Dendritic cell treated with granulocyte-macrophage colony-stimulating factor and Interleukin-4, amounts not matched to agents 40 ng/mL and 50 ng/mL, for 4 days (primary cell): ENCODE measurements at regions not wholly inside any gene's neighbourhood (a gene's known extent, or its start where the extent isn't known, plus 50 kb on each side); places are given as distances from the start of the nearest gene placed in this dataset.

ENCODE experiments used
- H3K27ac Mint-ChIP-seq: one replicate; pipeline ENCODE4 v1.8.0; 2022; ENCODE audit warnings: mild to moderate bottlenecking, mixed read lengths
- H3K27me3 Mint-ChIP-seq: one replicate; pipeline ENCODE4 v1.8.0; 2022; ENCODE audit warnings: mild to moderate bottlenecking, mixed read lengths
- H3K36me3 Mint-ChIP-seq: one replicate; pipeline ENCODE4 v1.8.0; 2022; ENCODE audit warnings: low read depth, mixed read lengths
- H3K4me1 Mint-ChIP-seq: one replicate; pipeline ENCODE4 v1.8.0; 2022; ENCODE audit warnings: low read depth, mixed read lengths
- H3K4me3 Mint-ChIP-seq: one replicate; pipeline ENCODE4 v1.8.0; 2022; ENCODE audit warnings: mild to moderate bottlenecking, moderate library complexity, mixed read lengths
- H3K9me3 Mint-ChIP-seq: one replicate; pipeline ENCODE4 v1.8.0; 2022; ENCODE audit warnings: mixed read lengths
- intact Hi-C: fragments of 100-400 bp; cut with micrococcal nuclease; formaldehyde crosslinking; loops from one replicate; pipeline ENCODE4 v1.15.0; 2022

DNA sequence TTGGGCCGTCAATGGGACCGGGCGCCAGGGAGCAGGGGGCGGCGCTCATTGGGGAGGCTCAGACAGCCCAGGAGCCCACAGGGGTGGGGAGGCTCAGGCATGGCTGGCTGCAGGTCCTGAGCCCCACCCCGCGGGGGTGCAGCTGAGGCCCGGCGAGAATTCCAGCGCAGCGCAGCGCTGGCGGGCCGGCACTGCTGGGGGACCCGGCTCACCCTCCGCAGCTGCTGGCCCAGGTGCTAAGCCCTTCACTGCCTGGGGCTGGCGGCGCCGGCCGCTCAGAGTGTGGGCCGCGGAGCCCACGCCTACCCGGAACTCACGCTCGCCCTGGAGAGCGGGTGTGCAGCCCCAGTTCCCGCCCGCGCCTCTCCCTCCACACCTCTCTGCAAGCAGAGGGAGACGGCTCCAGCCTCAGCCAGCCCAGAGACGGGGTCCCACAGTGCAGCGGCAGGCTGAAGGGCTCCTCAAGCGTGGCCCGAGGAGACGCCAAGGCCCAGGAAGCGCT, 1227.4 kb downstream of the PCDH17 start:
- H3K27ac Mint-ChIP-seq = no peak overlapping the region
- intact Hi-C loops = no loop called here
- H3K9me3 Mint-ChIP-seq = peaks cover 24% of the 10 kb centered on the region
- no peak overlapping the region for H3K4me3 Mint-ChIP-seq
- H3K4me1 Mint-ChIP-seq = no peaks in the 10 kb centered on the region
- peaks cover 7% of the 10 kb centered on the region for H3K27me3 Mint-ChIP-seq
- H3K36me3 Mint-ChIP-seq = no peaks in the 10 kb centered on the region

DNA sequence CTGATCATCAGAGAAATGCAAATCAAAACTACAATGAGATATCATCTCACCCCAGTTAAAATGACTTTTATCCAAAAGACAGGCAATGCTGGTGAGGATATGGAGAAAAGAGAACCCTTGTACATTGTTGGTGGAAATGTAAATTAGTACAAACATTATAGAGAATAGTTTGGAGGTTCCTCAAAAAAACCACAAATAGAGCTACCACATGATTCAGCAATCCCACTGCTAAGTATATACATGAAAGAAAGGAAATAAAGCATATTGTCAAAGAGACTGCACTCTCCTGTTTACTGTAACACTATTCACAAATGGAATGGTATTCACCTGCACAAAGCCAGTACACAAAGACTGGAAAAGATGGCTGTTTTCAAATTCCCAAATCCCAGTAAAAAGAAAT, 1233.7 kb downstream of the PCDH17 start:
- Mint-ChIP-seq H3K27me3 (peaks cover 8% of the 10 kb centered on the region), H3K4me1 (peaks cover 9% of the 10 kb centered on the region), H3K27ac (no peak overlapping the region), H3K36me3 (no peaks in the 10 kb centered on the region), H3K9me3 (peaks cover 24% of the 10 kb centered on the region), H3K4me3 (no peak overlapping the region)
- intact Hi-C loops = no loop called here

DNA sequence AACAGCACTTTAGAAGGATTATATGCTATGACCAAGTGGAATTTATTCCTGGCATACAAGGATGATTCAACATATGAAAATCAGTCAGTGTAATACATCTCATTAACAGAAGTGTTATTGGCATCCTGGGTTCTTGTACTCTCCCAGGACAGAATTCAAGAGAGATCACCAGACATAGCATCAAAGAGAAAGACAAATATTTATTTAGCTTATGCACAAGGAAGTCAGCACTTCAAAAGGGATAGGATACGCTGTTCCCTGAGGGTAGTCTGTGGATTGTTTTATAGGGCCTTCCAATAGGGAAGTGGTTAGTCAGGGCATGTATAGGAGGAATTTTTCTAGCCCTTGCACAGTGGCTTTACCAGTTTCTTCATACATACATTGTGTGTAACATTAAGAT, 1238.0 kb downstream of the PCDH17 start:
- no peaks in the 10 kb centered on the region for H3K36me3 Mint-ChIP-seq
- peaks cover 9% of the 10 kb centered on the region for H3K4me1 Mint-ChIP-seq
- peaks cover 27% of the 10 kb centered on the region for H3K9me3 Mint-ChIP-seq
- no peaks in the 10 kb centered on the region for H3K27me3 Mint-ChIP-seq
- no peak overlapping the region for H3K27ac Mint-ChIP-seq
- intact Hi-C loops = no loop called here
- no peak overlapping the region for H3K4me3 Mint-ChIP-seq

DNA sequence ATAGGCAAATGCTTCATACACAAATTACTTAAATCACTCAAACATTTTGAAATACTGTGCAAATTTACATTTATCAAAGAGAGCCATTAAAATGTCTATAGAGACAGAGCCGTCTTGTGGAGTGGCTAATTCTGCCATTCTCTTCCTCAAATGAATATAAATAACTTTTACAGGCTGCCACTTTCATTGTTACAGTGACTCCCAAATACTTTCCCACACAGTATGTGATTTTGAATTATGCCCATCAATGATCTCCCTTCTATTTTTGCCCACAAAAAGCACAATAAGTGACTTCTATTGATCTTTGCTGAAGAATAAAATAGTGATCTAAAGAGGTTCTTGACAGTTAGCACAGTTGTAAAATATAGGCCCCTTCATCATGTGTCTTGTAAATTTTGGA, 1244.9 kb downstream of the PCDH17 start:
- Mint-ChIP-seq H3K27me3 (no peaks in the 10 kb centered on the region), H3K4me3 (no peak overlapping the region), H3K36me3 (no peaks in the 10 kb centered on the region), H3K27ac (no peak overlapping the region), H3K4me1 (no peaks in the 10 kb centered on the region), H3K9me3 (no peaks in the 10 kb centered on the region)
- intact Hi-C loops = no loop called here

DNA sequence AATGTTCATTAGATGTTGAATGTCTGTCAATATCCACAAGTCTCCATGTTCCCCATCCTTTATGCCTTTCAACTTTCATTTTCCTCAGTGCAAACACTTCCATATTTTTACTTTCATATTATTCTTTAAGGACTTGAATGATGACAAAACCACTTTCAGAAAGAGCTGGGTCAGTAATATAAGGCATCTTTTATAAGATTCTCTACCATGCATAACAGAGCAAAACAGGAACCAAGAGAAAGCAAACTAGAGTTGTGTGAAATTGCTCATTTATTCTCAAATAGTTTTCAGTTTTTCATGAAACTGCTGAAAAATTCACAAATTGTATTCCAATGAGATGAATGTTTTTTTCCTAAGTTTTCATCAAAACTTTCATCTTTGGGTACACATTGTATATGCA, 1247.6 kb downstream of the PCDH17 start:
- Mint-ChIP-seq H3K4me3 (no peak overlapping the region), H3K4me1 (no peaks in the 10 kb centered on the region), H3K9me3 (no peaks in the 10 kb centered on the region), H3K27me3 (no peaks in the 10 kb centered on the region), H3K27ac (no peak overlapping the region), H3K36me3 (no peaks in the 10 kb centered on the region)
- intact Hi-C loops = no loop called here

DNA sequence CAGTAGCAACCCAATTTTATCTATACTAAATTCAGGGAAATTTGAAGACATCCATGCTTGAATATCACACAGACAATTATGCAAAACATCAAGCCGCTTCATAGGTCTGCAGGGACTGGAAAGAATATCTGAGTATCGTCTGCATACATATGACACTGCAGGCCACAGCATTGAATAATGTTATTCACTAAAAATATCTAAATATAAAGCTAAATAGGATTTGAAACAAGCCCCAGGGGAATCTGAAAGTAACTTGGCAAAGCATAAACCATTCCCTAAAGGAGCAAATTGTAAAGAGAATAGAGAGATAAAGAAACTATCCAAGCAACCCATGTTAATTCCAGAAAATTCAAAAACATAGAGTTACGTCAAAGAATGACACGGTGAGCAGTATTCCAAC, 1251.0 kb downstream of the PCDH17 start:
- intact Hi-C loops = no loop called here
- Mint-ChIP-seq H3K4me3 (no peak overlapping the region), H3K36me3 (no peaks in the 10 kb centered on the region), H3K4me1 (no peaks in the 10 kb centered on the region), H3K9me3 (no peaks in the 10 kb centered on the region), H3K27me3 (no peaks in the 10 kb centered on the region), H3K27ac (no peak overlapping the region)

DNA sequence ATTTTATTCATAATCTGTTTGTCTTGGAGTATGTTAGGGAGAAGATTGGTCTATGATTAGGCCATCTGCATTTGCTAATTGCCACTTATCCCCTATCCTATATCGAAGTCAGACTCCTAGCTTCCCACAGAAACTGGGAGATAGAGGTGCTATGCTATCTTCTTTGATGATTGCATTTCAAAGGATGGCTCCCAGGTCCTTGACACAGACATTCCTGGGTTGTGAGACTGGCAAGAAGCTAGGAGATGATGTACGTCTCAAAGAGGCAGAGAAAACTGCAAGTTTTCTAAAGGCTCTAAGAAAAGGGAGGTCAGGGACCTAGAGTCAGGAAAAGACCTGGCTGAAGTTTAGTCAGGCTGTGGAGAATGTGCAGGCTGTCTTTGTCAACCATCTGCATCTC, 1251.9 kb downstream of the PCDH17 start:
- no peaks in the 10 kb centered on the region for H3K4me1 Mint-ChIP-seq
- no peaks in the 10 kb centered on the region for H3K9me3 Mint-ChIP-seq
- H3K36me3 Mint-ChIP-seq = no peaks in the 10 kb centered on the region
- H3K4me3 Mint-ChIP-seq = no peak overlapping the region
- intact Hi-C loops = no loop called here
- no peaks in the 10 kb centered on the region for H3K27me3 Mint-ChIP-seq
- H3K27ac Mint-ChIP-seq = no peak overlapping the region

DNA sequence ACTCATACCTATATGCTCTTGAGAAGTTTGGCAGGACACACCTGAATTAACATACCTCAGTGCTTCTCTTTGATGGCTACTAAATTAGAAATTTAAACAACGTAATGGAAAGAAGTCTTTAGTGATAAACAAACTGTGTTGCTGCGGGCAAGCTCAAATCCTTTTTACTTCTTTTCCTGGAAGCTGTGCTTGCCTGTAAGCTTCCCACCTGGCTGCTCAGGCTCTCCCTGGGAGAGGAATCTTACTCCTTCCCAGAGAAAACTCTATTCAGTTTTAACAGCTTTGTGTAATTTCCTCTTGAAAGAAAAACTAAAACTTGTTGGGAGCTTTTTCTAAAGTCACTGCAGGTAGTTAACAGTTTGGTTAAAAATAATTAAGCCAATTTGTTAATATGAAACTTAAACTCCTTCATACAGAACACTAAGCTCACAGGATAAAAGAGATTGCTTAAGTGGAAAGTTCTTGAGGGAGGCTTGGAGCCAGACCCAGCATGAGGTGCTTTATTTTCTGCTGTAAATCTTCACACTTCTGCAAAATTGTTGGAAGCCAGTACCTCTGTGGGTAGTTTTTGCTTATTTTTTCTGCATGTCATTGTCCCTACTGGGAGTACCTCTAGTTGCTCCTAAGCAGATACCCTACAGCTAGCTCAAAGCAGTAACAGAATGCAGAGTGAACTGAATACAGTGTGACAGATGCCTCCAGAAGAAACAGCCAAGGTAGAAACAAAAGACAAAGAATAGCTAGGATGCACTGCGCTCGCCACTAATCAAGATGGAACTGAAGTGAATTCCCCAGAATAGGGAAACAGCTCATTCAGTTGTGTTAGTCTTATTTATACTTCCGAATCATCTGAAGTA, 1253.0 kb downstream of the PCDH17 start:
- Mint-ChIP-seq H3K4me1 (no peaks in the 10 kb centered on the region), H3K4me3 (no peak overlapping the region), H3K9me3 (no peaks in the 10 kb centered on the region), H3K27ac (no peak overlapping the region), H3K36me3 (no peaks in the 10 kb centered on the region), H3K27me3 (no peaks in the 10 kb centered on the region)
- intact Hi-C loops = no loop called here

DNA sequence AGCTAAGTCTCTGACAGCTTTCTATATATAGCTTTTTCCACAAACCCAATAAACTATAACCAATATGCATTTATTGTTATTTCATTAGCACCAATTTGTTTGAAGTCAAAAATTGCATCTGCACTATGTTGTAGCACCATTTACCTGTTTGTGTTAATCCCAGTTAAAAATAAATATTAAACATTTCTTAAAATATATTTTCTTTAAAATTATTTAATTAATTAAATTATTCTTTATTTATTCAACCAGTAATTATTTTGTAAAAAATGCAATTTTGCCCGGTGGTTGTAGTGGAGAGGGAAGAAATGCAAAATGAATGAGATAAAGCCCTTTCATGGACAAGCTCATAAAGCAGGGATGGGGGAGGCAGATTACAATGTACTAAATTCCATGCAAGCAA, 1257.9 kb downstream of the PCDH17 start:
- Mint-ChIP-seq H3K27ac (no peak overlapping the region), H3K36me3 (no peaks in the 10 kb centered on the region), H3K9me3 (no peaks in the 10 kb centered on the region), H3K4me1 (no peaks in the 10 kb centered on the region), H3K4me3 (no peak overlapping the region), H3K27me3 (no peaks in the 10 kb centered on the region)
- intact Hi-C loops = no loop called here

DNA sequence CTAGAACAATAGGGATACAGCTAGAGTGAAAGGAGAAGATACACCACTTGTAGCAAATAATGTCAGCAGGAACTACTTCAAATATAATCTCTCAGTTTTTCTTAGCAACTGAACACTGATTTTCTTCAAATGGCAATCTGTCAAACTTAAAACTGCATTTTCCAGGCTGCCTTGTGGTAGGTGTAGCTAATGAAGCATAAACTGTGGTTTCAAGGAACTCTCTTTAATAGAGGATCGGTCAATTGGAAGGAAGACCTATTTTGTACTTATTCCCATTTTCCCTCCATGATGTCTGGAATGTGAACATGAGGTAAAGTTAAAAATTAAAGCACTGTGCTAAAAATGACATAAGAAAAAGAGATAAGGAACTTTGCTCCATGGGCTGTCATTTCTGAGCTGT, 1261.9 kb downstream of the PCDH17 start:
- H3K4me1 Mint-ChIP-seq = no peaks in the 10 kb centered on the region
- H3K9me3 Mint-ChIP-seq = no peaks in the 10 kb centered on the region
- H3K36me3 Mint-ChIP-seq = no peaks in the 10 kb centered on the region
- H3K4me3 Mint-ChIP-seq = no peak overlapping the region
- no peaks in the 10 kb centered on the region for H3K27me3 Mint-ChIP-seq
- no peak overlapping the region for H3K27ac Mint-ChIP-seq
- intact Hi-C loops = no loop called here

DNA sequence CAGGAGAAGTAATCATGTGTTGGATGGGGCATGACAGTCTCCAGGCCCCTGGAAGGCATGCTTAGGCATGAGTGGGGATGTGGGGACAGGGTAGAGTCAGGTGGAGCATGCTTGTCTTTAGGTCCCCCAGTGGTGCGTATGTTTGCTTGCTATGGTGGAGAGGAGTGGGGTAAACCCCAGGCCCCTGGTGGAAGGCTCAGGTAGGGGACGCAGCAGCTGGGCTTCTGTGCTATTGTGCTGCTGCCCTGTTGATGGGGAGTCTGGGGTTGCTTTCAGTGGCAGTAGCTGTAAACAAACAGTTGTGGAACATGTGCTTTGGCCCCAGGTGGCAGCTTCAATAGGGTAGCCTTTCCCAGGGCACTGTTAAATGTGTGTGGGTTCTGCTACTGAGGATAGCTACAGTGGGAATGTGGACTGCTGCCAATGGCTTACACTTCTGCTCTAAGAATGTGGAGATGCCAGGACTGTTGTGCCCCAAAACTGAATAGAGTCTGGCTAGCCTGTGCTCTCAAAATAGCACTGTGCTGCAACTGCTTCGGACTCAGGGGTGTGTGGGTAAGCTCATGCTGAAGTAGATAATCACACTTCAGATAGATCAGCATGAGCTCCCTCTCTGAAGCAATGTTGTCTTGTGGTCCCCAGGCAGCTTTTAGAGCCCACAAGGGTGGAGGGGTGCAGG, 1257.3 kb downstream of the DIAPH3 start:
- no peaks in the 10 kb centered on the region for H3K36me3 Mint-ChIP-seq
- intact Hi-C loops = no loop called here
- H3K4me3 Mint-ChIP-seq = no peak overlapping the region
- H3K27me3 Mint-ChIP-seq = no peaks in the 10 kb centered on the region
- H3K9me3 Mint-ChIP-seq = peaks cover 22% of the 10 kb centered on the region
- H3K27ac Mint-ChIP-seq = no peak overlapping the region
- no peaks in the 10 kb centered on the region for H3K4me1 Mint-ChIP-seq

DNA sequence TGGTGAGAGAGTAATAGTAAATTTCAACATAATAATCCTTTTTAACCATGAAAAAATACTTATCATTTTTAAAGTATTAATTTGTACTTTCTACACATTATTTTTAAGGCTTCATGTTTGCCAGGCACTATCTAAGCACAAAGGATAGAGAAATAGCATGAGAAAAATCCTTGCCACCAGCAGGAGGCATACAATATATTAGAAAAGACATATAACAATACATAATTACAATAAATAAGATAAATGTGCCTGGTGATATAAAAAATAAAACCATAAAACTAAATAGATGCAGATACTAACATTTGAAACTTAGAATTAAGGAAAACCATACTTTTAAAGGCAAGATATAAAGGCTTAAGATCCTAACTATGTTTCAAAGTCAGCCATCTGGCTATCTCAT, 1256.4 kb downstream of the DIAPH3 start:
- H3K4me1 Mint-ChIP-seq = no peaks in the 10 kb centered on the region
- no peak overlapping the region for H3K4me3 Mint-ChIP-seq
- H3K9me3 Mint-ChIP-seq = peaks cover 20% of the 10 kb centered on the region
- no peaks in the 10 kb centered on the region for H3K27me3 Mint-ChIP-seq
- no peak overlapping the region for H3K27ac Mint-ChIP-seq
- intact Hi-C loops = no loop called here
- no peaks in the 10 kb centered on the region for H3K36me3 Mint-ChIP-seq

DNA sequence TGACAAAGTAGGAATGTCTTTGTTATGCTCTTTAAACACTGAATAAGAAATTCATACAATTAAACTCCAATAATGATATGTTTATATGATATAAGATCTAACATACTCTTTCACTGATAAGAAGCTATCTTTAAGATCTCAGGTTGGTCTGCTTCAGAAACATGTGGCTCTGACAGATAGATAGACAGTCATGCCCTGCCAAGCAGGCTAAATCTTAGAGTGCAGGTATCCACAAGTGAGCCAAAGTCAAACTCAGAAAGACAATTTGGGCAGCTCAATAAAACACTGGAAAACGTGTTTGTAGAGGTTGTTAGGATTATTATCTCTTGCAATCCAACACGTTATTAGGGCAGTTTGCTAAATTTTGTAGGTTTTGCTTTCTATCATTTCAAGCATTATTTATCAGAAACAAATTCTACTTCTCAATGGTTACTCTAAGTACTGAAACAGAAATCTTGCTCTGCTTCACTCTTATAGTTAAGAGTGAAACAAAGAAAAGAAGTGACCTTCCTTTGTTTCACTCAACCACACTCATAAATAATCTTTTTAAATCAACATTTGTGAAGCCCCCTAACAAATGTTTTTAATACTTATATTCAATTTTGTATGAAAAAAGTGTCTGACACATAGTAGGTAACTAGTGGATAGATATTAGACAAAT, 1255.6 kb downstream of the DIAPH3 start:
- H3K27me3 Mint-ChIP-seq = no peaks in the 10 kb centered on the region
- no peaks in the 10 kb centered on the region for H3K4me1 Mint-ChIP-seq
- no peak overlapping the region for H3K27ac Mint-ChIP-seq
- intact Hi-C loops = no loop called here
- H3K9me3 Mint-ChIP-seq = peaks cover 15% of the 10 kb centered on the region
- no peak overlapping the region for H3K4me3 Mint-ChIP-seq
- H3K36me3 Mint-ChIP-seq = no peaks in the 10 kb centered on the region

DNA sequence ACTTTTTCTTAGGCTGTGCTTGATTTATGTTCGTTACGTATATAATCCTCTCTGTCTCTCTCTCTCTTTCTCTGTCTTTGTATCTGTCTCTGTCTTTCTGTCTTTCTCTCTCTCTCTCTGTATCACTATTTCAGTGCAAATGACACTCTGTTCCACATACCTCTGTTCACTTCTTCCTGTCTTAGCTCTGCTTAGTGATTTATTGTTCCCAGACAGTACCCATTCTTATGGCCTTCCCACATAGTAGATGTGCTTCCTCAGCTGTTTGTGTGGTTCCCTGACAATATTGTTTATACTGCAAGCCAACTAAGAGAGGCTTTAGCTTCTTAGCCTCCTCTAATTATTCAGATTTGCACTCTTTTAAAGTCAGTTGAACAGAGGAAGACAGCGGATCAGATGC, 1244.2 kb downstream of the DIAPH3 start:
- Mint-ChIP-seq H3K27ac (no peak overlapping the region), H3K4me1 (no peaks in the 10 kb centered on the region), H3K9me3 (peaks cover 14% of the 10 kb centered on the region), H3K36me3 (no peaks in the 10 kb centered on the region), H3K4me3 (no peak overlapping the region), H3K27me3 (no peaks in the 10 kb centered on the region)
- intact Hi-C loops = no loop called here
